CD8-positive, alpha-beta memory T cell (primary cell): ENCODE measurements at regions not wholly inside any gene's neighbourhood (a gene's known extent, or its start where the extent isn't known, plus 50 kb on each side); places are given as distances from the start of the nearest gene placed in this dataset.
A peak's percentile ranks its signal among the peaks of the same experiment; 100 is the strongest.

Source experiments
- CTCF ChIA-PET: fragments of 350-600 bp; sonication (Branson Sonifier 250); formaldehyde crosslinking; loops from one replicate; lab custom pipeline; 2021; ENCODE audit warnings: antibody characterized with exemption; lab: Charles Lee
- POLR2A ChIA-PET: fragments of 350-600 bp; sonication (Branson Sonifier 250); formaldehyde crosslinking; loops from one replicate; lab custom pipeline; 2021; ENCODE audit warnings: antibody characterized with exemption; lab: Charles Lee
- DNase-seq, 5 donors: peaks; one replicate each; pipeline versions ENCODE4 v3.0.0 to v3.0.0-alpha.2; 2020 to 2022; ENCODE audit warnings: mixed read lengths in 1 of 5
- H3K27ac ChIP-seq: one replicate; pipeline ENCODE4 v1.7.0; 2013; ENCODE audit warnings: low read depth, mild to moderate bottlenecking, low read length, moderate library complexity
- H3K27me3 ChIP-seq: 2 replicates; pipeline ENCODE4 v1.7.0; 2013; ENCODE audit warnings: low read length, mild to moderate bottlenecking; ENCODE audit not compliant: insufficient read depth, poor library complexity, severe bottlenecking
- H3K36me3 ChIP-seq: 2 replicates; pipeline ENCODE4 v1.7.0; 2013; ENCODE audit warnings: mild to moderate bottlenecking, low read length, moderate library complexity; ENCODE audit not compliant: insufficient read depth
- H3K4me1 ChIP-seq: 2 replicates; pipeline ENCODE4 v1.7.0; 2013; ENCODE audit warnings: mild to moderate bottlenecking, low read length, moderate library complexity; ENCODE audit not compliant: insufficient read depth
- H3K4me3 ChIP-seq: 2 replicates; pipeline ENCODE4 v1.7.0; 2013; ENCODE audit warnings: mild to moderate bottlenecking, low read length
- H3K9me3 ChIP-seq: 2 replicates; pipeline ENCODE4 v1.7.0; 2013; ENCODE audit warnings: mild to moderate bottlenecking, low read length
- H3K27ac Mint-ChIP-seq, 8 donors: one replicate each; pipeline ENCODE4 v1.8.0; 2020 to 2021; ENCODE audit warnings: mixed read lengths in 8 of 8, mild to moderate bottlenecking in 6 of 8, inconsistent platforms in 3 of 8, moderate library complexity in 3 of 8
- H3K27me3 Mint-ChIP-seq, 2 donors: one replicate each; pipeline ENCODE4 v1.8.0; 2020 to 2021; ENCODE audit warnings: mixed read lengths in 2 of 2, mild to moderate bottlenecking in 1 of 2, moderate library complexity in 1 of 2
- H3K36me3 Mint-ChIP-seq, 3 donors: one replicate each; pipeline ENCODE4 v1.8.0; 2020 to 2021; ENCODE audit warnings: mixed read lengths in 3 of 3, inconsistent platforms in 1 of 3, mild to moderate bottlenecking in 1 of 3
- H3K4me1 Mint-ChIP-seq, 3 donors: one replicate each; pipeline ENCODE4 v1.8.0; 2020 to 2021; ENCODE audit warnings: mixed read lengths in 3 of 3, inconsistent platforms in 1 of 3, mild to moderate bottlenecking in 1 of 3
- H3K4me3 Mint-ChIP-seq, 7 donors: one replicate each; pipeline ENCODE4 v1.8.0; 2020 to 2021; ENCODE audit warnings: mixed read lengths in 7 of 7, mild to moderate bottlenecking in 6 of 7, moderate library complexity in 4 of 7, inconsistent platforms in 2 of 7
- H3K9me3 Mint-ChIP-seq, 5 donors: one replicate each; pipeline ENCODE4 v1.8.0; 2020 to 2022; ENCODE audit warnings: mixed read lengths in 5 of 5, mild to moderate bottlenecking in 3 of 5, moderate library complexity in 2 of 5, inconsistent platforms in 1 of 5

DNA sequence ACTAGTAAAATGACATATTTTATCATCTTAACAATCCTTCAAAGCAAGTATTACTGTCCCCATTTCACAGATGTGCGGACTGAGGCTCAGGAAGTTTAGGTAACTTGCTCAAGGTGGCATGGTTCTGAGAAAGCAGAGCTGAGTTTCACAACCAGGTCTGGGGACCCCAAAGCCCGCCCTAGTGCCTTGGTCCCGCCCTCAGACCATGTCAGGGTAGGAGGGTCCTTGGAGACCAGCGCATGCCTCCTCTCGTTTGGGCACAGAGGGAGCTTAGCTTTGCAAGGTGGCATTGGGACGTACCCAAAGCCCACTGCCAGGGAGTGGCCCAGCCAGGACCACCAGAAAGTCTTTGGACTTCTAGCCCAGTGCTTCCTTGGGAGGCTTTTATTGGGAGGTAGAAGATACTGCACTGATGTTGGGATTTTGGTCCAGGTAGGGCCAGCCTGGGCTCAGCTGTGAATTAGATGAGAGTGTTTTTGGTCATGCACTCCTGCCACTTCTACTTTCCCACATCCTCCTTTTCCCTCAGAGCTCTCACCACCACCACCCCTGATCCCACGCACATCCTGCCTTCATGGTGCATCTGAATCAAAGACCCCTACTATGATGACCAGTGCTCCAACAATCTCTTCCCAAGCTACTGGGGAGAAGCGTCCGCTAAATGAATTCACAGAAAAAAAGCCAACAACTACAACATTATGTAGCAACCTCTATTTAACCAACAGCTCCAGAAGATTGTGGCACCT, 307.9 kb downstream of the TLE3 start:
- Mint-ChIP-seq H3K9me3 (peaks cover 6 to 9% (median 7%) of the 10 kb centered on the region in 5 donors), H3K36me3 (peaks cover 0 to 8% (median 0%) of the 10 kb centered on the region in 3 donors), H3K4me1 (no peaks in the 10 kb centered on the region), H3K4me3 (no peak overlapping the region), H3K27ac (no peak overlapping the region), H3K27me3 (peaks cover 24 to 33% of the 10 kb centered on the region in 2 donors)
- no peaks in the 10 kb centered on the region for H3K36me3 ChIP-seq
- no peak overlapping the region for H3K4me3 ChIP-seq
- no peak for DNase-seq
- no peak overlapping the region for H3K27ac ChIP-seq
- POLR2A ChIA-PET: interaction anchor here (0.6 kb wide), 1 partner anchor 624 kb away, joined by 3 read pairs; no protein-coding TSS in a partner anchor
- CTCF ChIA-PET: no interaction called here
- H3K27me3 ChIP-seq: no peaks in the 10 kb centered on the region
- no peaks in the 10 kb centered on the region for H3K9me3 ChIP-seq
- H3K4me1 ChIP-seq: no peaks in the 10 kb centered on the region

DNA sequence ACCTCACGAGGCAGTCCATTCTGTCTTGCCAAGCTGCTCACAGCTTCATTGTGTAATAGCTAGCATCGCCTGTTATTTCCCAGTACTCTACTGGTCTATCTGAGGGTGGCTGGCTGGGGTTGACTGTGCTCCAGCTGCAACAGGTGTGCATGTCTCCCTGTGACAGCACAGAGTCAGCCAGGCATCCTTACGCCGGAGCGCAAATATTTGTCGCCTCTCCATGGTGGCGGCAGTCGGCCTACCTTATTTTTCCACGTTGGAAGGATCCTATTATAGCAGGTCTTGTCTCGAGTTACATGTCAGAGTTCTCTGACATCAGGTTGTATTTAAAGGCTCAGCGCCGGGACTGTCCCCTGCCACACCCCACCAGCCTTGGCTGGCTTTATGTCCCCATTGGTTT, 307.1 kb downstream of the TLE3 start:
- no peak for DNase-seq
- H3K4me1 ChIP-seq: no peaks in the 10 kb centered on the region
- peaks cover 19 to 30% of the 10 kb centered on the region in 2 donors for H3K27me3 Mint-ChIP-seq
- no peak overlapping the region for H3K4me3 ChIP-seq
- no peaks in the 10 kb centered on the region for H3K9me3 ChIP-seq
- peaks cover 6 to 9% (median 7%) of the 10 kb centered on the region in 5 donors for H3K9me3 Mint-ChIP-seq
- ChIA-PET CTCF (no interaction called here), POLR2A (no interaction called here)
- H3K27ac Mint-ChIP-seq: no peak overlapping the region
- no peaks in the 10 kb centered on the region for H3K27me3 ChIP-seq
- H3K36me3 ChIP-seq: no peaks in the 10 kb centered on the region
- no peaks in the 10 kb centered on the region for H3K4me1 Mint-ChIP-seq
- no peak overlapping the region for H3K27ac ChIP-seq
- no peak overlapping the region for H3K4me3 Mint-ChIP-seq
- peaks cover 0 to 8% (median 0%) of the 10 kb centered on the region in 3 donors for H3K36me3 Mint-ChIP-seq

DNA sequence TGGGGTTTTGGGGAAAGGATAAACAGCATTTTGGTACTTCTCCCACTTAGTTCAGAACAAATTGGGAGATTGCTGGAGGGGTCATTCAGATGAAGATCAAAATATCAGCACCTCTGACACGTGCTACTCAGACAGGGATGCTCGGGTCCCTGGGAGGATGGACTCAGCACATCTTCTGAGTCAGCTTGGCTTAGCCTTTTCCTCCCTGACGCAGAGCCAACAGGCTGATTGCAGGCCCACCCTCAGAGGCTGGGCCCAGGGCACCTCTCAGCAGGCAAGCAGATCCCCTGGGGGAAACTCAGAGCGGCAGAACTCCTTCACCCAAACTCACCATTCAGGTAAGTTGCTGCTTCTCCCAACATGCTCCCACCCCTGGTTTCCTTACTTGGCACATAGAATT, 304.9 kb downstream of the TLE3 start:
- Mint-ChIP-seq H3K4me1 (no peaks in the 10 kb centered on the region), H3K36me3 (peaks cover 0 to 8% (median 0%) of the 10 kb centered on the region in 3 donors), H3K27me3 (peaks cover 12 to 23% of the 10 kb centered on the region in 2 donors), H3K9me3 (peaks cover 6 to 9% (median 7%) of the 10 kb centered on the region in 5 donors), H3K4me3 (peak overlapping the region in 1 of 7 donors; percentile 15), H3K27ac (no peak overlapping the region)
- Histone ChIP-seq H3K27ac (no peak overlapping the region), H3K4me3 (no peak overlapping the region), H3K9me3 (no peaks in the 10 kb centered on the region), H3K36me3 (no peaks in the 10 kb centered on the region), H3K4me1 (no peaks in the 10 kb centered on the region), H3K27me3 (no peaks in the 10 kb centered on the region)
- POLR2A ChIA-PET: no interaction called here
- no peak for DNase-seq
- CTCF ChIA-PET: no interaction called here

DNA sequence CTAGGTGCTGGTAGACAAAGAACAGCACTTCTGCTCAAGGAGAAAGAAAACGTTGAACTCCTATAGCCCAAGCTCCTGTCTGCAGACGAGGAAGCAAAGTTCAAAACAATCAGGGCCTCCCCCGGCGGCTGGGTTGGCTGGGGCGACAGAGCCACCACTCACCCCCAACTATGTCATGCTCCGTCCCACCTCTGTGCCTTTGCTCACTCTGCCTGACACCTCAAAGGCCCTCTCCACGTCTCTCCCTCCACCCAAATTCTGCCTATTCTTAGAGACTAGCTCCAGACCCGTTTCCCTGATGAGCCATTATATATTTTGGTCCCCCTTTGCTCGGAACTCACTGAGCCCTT, 304.3 kb downstream of the TLE3 start:
- Mint-ChIP-seq H3K27ac (no peak overlapping the region), H3K9me3 (peaks cover 6 to 9% (median 7%) of the 10 kb centered on the region in 5 donors), H3K27me3 (peaks cover 12 to 23% of the 10 kb centered on the region in 2 donors), H3K36me3 (peaks cover 0 to 8% (median 0%) of the 10 kb centered on the region in 3 donors), H3K4me1 (no peaks in the 10 kb centered on the region), H3K4me3 (no peak overlapping the region)
- ChIA-PET POLR2A (no interaction called here), CTCF (no interaction called here)
- H3K4me1 ChIP-seq: no peaks in the 10 kb centered on the region
- H3K27me3 ChIP-seq: no peaks in the 10 kb centered on the region
- H3K36me3 ChIP-seq: no peaks in the 10 kb centered on the region
- no peak overlapping the region for H3K4me3 ChIP-seq
- no peak overlapping the region for H3K27ac ChIP-seq
- no peaks in the 10 kb centered on the region for H3K9me3 ChIP-seq
- no peak for DNase-seq

DNA sequence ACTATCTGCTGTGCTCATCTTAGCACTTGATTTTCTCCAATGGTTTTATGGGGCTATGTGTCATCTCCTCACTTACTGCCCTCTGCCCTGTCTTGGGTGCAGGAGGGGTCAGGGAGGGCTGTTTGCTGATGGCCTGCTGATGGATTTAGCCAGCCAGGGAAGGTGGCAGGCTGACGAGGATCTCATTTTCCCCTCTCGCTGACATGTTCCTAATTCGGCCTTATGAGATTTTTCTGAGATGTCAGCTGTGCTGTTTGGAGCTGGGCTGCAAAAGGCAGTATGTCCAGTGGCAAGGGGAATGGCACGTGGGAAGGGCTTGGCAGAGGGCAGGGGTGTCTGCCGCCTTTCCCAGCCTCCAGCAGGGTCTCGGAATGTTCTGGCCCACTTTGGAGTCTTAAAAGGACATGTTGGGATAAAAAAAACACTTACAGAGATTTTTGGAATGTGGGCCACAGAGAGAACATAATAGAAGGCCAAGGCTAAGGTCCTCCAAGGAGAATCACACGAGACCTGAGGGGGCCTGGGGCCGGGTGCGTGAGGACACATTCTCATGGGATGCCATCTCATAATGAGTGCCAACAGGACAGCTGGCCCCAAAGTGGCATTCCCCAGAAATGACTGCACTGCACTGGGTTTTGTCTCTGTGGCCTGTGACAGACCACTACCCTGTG, 303.8 kb downstream of the TLE3 start:
- H3K27me3 ChIP-seq: no peaks in the 10 kb centered on the region
- no peaks in the 10 kb centered on the region for H3K4me1 ChIP-seq
- CTCF ChIA-PET: no interaction called here
- no peak for DNase-seq
- H3K9me3 ChIP-seq: no peaks in the 10 kb centered on the region
- Mint-ChIP-seq H3K4me3 (no peak overlapping the region), H3K27ac (no peak overlapping the region), H3K36me3 (peaks cover 0 to 8% (median 0%) of the 10 kb centered on the region in 3 donors), H3K9me3 (peaks cover 6 to 9% (median 7%) of the 10 kb centered on the region in 5 donors), H3K4me1 (no peaks in the 10 kb centered on the region), H3K27me3 (peaks cover 11 to 21% of the 10 kb centered on the region in 2 donors)
- POLR2A ChIA-PET: interaction anchor here (0.6 kb wide), 1 partner anchor 149 kb away, joined by 3 read pairs; no protein-coding TSS in a partner anchor
- H3K4me3 ChIP-seq: no peak overlapping the region
- no peaks in the 10 kb centered on the region for H3K36me3 ChIP-seq
- no peak overlapping the region for H3K27ac ChIP-seq

DNA sequence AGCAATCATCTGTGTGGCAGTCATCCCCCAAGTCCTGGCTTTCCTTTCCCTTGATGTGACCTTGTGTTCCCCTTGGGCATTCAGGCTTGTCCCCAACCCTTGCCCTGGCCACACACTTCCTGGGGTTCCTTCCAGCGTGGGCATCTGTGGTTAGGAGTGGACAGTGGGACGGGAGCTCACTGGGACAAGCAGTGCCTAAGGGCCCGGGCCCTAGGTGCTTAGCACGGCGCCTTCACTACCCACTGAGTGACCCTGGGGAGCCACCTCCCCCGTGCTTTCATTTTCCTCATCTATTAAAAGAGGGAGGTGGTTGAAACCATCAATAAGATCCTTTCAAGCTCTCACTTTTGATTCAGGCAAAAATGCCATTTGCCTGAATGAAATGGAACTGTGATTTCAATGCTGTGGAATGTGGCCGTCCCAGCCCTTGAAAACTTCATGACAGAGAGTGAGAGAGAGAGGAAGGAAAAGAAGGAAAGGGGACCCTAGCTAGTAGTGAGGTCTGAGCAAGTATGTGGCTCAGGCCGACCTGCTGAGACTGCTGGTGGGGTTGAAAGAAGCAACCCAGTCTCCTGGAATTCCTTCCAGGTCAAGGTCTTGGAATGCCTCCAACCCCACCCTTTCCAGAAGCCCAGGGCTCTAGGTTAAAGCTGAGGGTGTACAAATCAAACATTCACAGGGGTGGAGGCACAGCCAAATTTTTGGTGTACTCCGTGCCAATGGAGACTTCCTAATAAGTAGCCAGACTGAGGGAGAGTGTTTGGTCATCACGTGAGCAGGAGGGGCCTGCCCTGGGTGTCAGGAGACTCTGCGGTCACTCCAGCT, 302.9 kb downstream of the TLE3 start:
- peaks cover 5 to 9% (median 7%) of the 10 kb centered on the region in 5 donors for H3K9me3 Mint-ChIP-seq
- H3K36me3 Mint-ChIP-seq: peaks cover 0 to 8% (median 0%) of the 10 kb centered on the region in 3 donors
- POLR2A ChIA-PET: no interaction called here

DNA sequence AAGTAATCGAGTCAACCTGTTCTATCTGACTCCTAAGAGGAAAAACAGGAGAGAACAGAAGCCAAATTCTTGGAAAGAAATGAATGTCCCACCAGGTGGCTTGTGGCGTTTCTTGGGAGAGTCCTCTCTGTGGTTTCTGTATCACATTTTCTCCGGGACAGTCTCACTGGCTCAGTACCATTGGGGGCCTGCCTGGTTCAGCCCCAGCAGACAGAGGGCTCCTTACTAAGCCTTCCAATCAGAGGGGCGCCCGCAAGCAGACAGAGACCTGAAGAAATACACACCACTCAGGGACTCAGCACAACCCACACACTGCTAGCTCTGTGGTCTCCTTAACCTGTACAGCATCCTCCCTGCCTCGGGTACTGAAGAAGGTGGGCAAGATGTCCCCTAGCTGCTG, 302.1 kb downstream of the TLE3 start:
- H3K36me3 ChIP-seq: no peaks in the 10 kb centered on the region
- Mint-ChIP-seq H3K27ac (no peak overlapping the region), H3K27me3 (peaks cover 3 to 11% of the 10 kb centered on the region in 2 donors), H3K36me3 (peaks cover 0 to 8% (median 0%) of the 10 kb centered on the region in 3 donors), H3K9me3 (peaks cover 5 to 9% (median 7%) of the 10 kb centered on the region in 5 donors), H3K4me3 (no peak overlapping the region), H3K4me1 (no peaks in the 10 kb centered on the region)
- no peak for DNase-seq
- H3K27ac ChIP-seq: no peak overlapping the region
- POLR2A ChIA-PET: interaction anchor here (0.6 kb wide), 1 partner anchor 964 kb away, joined by 3 read pairs; no protein-coding TSS in a partner anchor
- CTCF ChIA-PET: interaction anchor here (1.1 kb wide), 1 partner anchor 17 kb away, joined by 3 read pairs; no protein-coding TSS in a partner anchor
- no peaks in the 10 kb centered on the region for H3K9me3 ChIP-seq
- no peak overlapping the region for H3K4me3 ChIP-seq
- no peaks in the 10 kb centered on the region for H3K4me1 ChIP-seq
- H3K27me3 ChIP-seq: no peaks in the 10 kb centered on the region

More for the DNA sequence above, 302.9 kb downstream of the TLE3 start:
- Histone ChIP-seq H3K9me3 (no peaks in the 10 kb centered on the region), H3K4me3 (no peak overlapping the region), H3K27ac (no peak overlapping the region), H3K4me1 (no peaks in the 10 kb centered on the region), H3K27me3 (no peaks in the 10 kb centered on the region), H3K36me3 (no peaks in the 10 kb centered on the region)
- Mint-ChIP-seq H3K27ac (no peak overlapping the region), H3K4me1 (no peaks in the 10 kb centered on the region), H3K4me3 (peak overlapping the region in 1 of 7 donors; percentile 51), H3K27me3 (peaks cover 6 to 14% of the 10 kb centered on the region in 2 donors)
- CTCF ChIA-PET: no interaction called here
- no peak for DNase-seq
